Activated T-helper 2 cell treated with anti-CD3 and anti-CD28 coated beads, Interferon-gamma antibody, Interleukin-2, Interleukin-4, amounts not matched to agents 10 μg/mL and 5 μg/mL and 100 μg/mL, durations not matched to agents 14 hours and 24 hours and 36 hours (primary cell): ENCODE measurements at regions not wholly inside any gene's neighbourhood (a gene's known extent, or its start where the extent isn't known, plus 50 kb on each side); places are given as distances from the start of the nearest gene placed in this dataset.
"Not testable (repeated sequence)": the region's sequence is repeated elsewhere in the genome, so short reads cannot be mapped to it uniquely, and the experiment has no call there.

ENCODE experiments used
- DNase-seq: peaks from one replicate; pipeline ENCODE4 v3.0.0; 2021; ENCODE audit warnings: low spot score
- H3K27ac Mint-ChIP-seq: one replicate; pipeline ENCODE4 v1.8.0; 2021; ENCODE audit warnings: mixed read lengths
- H3K27me3 Mint-ChIP-seq: one replicate; pipeline ENCODE4 v1.8.0; 2021; ENCODE audit warnings: low read depth, mixed read lengths
- H3K36me3 Mint-ChIP-seq: one replicate; pipeline ENCODE4 v1.8.0; 2021; ENCODE audit warnings: low read depth, mixed read lengths
- H3K4me1 Mint-ChIP-seq: one replicate; pipeline ENCODE4 v1.8.0; 2021; ENCODE audit warnings: low read depth, mixed read lengths
- H3K4me3 Mint-ChIP-seq: one replicate; pipeline ENCODE4 v1.8.0; 2021; ENCODE audit warnings: low read depth, mild to moderate bottlenecking, moderate library complexity, mixed read lengths
- H3K9me3 Mint-ChIP-seq: one replicate; pipeline ENCODE4 v1.8.0; 2021; ENCODE audit warnings: mixed read lengths
- intact Hi-C: fragments of 100-400 bp; cut with micrococcal nuclease; formaldehyde crosslinking; loops from one replicate; pipeline ENCODE4 v1.15.1; 2023

GRCh38 chr1:172717722-172718465, 59.0 kb downstream of the FASLG start:
- no peak for DNase-seq
- Mint-ChIP-seq H3K9me3 (no peaks in the 10 kb centered on the region), H3K4me1 (peaks cover 51% of the 10 kb centered on the region), H3K36me3 (no peaks in the 10 kb centered on the region), H3K27ac (peak overlapping the region; percentile 16), H3K4me3 (no peak overlapping the region), H3K27me3 (no peaks in the 10 kb centered on the region)
- intact Hi-C loops = loop anchor here (2.0 to 5.0 kb wide), 5 partner anchors 19 to 186 kb away; partner anchors contain the start of gene SUCO

- Mint-ChIP-seq H3K4me1 (peaks cover 46% of the 10 kb centered on the region), H3K36me3 (no peaks in the 10 kb centered on the region), H3K27ac (no peak overlapping the region), H3K4me3 (no peak overlapping the region), H3K9me3 (no peaks in the 10 kb centered on the region), H3K27me3 (no peaks in the 10 kb centered on the region)
- no peak for DNase-seq
- intact Hi-C loops = loop anchor here (1.0 to 5.0 kb wide), 5 partner anchors 48 to 187 kb away; partner anchors contain the start of gene SUCO
Observed at GRCh38 chr1:172719066-172719627, 60.2 kb downstream of the FASLG start.

- Mint-ChIP-seq H3K9me3 (no peaks in the 10 kb centered on the region), H3K4me3 (no peak overlapping the region)
- DNase-seq = no peak
Observed at GRCh38 chr1:172719694-172720138, 60.8 kb downstream of the FASLG start.

GRCh38 chr1:172720339-172720738, 61.4 kb downstream of the FASLG start:
- Mint-ChIP-seq H3K4me1 (peaks cover 53% of the 10 kb centered on the region), H3K27me3 (no peaks in the 10 kb centered on the region), H3K4me3 (no peak overlapping the region), H3K27ac (no peak overlapping the region), H3K9me3 (no peaks in the 10 kb centered on the region), H3K36me3 (no peaks in the 10 kb centered on the region)
- DNase-seq = no peak
- intact Hi-C loops = no loop called here

More at GRCh38 chr1:172719694-172720138, 60.8 kb downstream of the FASLG start:
- Mint-ChIP-seq H3K27me3 (no peaks in the 10 kb centered on the region), H3K36me3 (no peaks in the 10 kb centered on the region), H3K27ac (no peak overlapping the region), H3K4me1 (peaks cover 47% of the 10 kb centered on the region)
- intact Hi-C loops = loop anchor here (1.0 to 5.0 kb wide), 5 partner anchors 49 to 187 kb away; partner anchors contain the start of gene SUCO

GRCh38 chr1:172723251-172723650, 64.3 kb downstream of the FASLG start:
- Mint-ChIP-seq H3K27ac (no peak overlapping the region), H3K9me3 (peaks cover 7% of the 10 kb centered on the region), H3K36me3 (peaks cover 5% of the 10 kb centered on the region), H3K4me1 (peaks cover 38% of the 10 kb centered on the region), H3K4me3 (no peak overlapping the region), H3K27me3 (no peaks in the 10 kb centered on the region)
- intact Hi-C loops = no loop called here
- no peak for DNase-seq

- Mint-ChIP-seq H3K4me3 (no peak overlapping the region), H3K9me3 (peaks cover 15% of the 10 kb centered on the region), H3K4me1 (peaks cover 30% of the 10 kb centered on the region), H3K27ac (no peak overlapping the region), H3K27me3 (no peaks in the 10 kb centered on the region), H3K36me3 (peaks cover 5% of the 10 kb centered on the region)
- intact Hi-C loops = no loop called here
- no peak for DNase-seq
Observed at GRCh38 chr1:172724232-172724631, 65.3 kb downstream of the FASLG start.

GRCh38 chr1:172724765-172725613, 66.1 kb downstream of the FASLG start:
- DNase-seq = no peak
- intact Hi-C loops = no loop called here
- H3K4me1 Mint-ChIP-seq = peaks cover 23% of the 10 kb centered on the region
- no peak overlapping the region for H3K4me3 Mint-ChIP-seq
- H3K27me3 Mint-ChIP-seq = no peaks in the 10 kb centered on the region
- H3K36me3 Mint-ChIP-seq = peaks cover 5% of the 10 kb centered on the region
- no peak overlapping the region for H3K27ac Mint-ChIP-seq
- H3K9me3 Mint-ChIP-seq = peaks cover 23% of the 10 kb centered on the region

GRCh38 chr1:172726740-172727139, 67.8 kb downstream of the FASLG start:
- H3K27ac Mint-ChIP-seq = no peak overlapping the region
- DNase-seq = no peak
- H3K4me3 Mint-ChIP-seq = no peak overlapping the region
- peaks cover 23% of the 10 kb centered on the region for H3K4me1 Mint-ChIP-seq
- peaks cover 5% of the 10 kb centered on the region for H3K36me3 Mint-ChIP-seq
- H3K9me3 Mint-ChIP-seq = peaks cover 25% of the 10 kb centered on the region
- H3K27me3 Mint-ChIP-seq = peaks cover 7% of the 10 kb centered on the region
- intact Hi-C loops = no loop called here

GRCh38 chr1:172727275-172727857, 68.5 kb downstream of the FASLG start:
- Mint-ChIP-seq H3K9me3 (peaks cover 25% of the 10 kb centered on the region), H3K27ac (no peak overlapping the region), H3K4me1 (peaks cover 23% of the 10 kb centered on the region), H3K36me3 (peaks cover 5% of the 10 kb centered on the region), H3K4me3 (no peak overlapping the region), H3K27me3 (peaks cover 10% of the 10 kb centered on the region)
- intact Hi-C loops = no loop called here
- DNase-seq = no peak

GRCh38 chr1:172727956-172728603, 69.2 kb downstream of the FASLG start:
- Mint-ChIP-seq H3K36me3 (peaks cover 5% of the 10 kb centered on the region), H3K9me3 (peaks cover 25% of the 10 kb centered on the region), H3K4me1 (peaks cover 23% of the 10 kb centered on the region), H3K27me3 (peaks cover 16% of the 10 kb centered on the region), H3K27ac (no peak overlapping the region), H3K4me3 (no peak overlapping the region)
- DNase-seq = no peak
- intact Hi-C loops = loop anchor here (2.0 kb wide), 1 partner anchor 277 kb away; no protein-coding TSS in a partner anchor

GRCh38 chr1:172728705-172729104, 69.8 kb downstream of the FASLG start:
- H3K4me3 Mint-ChIP-seq, H3K27ac Mint-ChIP-seq, DNase-seq, H3K36me3 Mint-ChIP-seq: not testable (repeated sequence)
- Mint-ChIP-seq H3K27me3 (peaks cover 17% of the 10 kb centered on the region), H3K9me3 (peaks cover 25% of the 10 kb centered on the region), H3K4me1 (peaks cover 23% of the 10 kb centered on the region)
- intact Hi-C loops = loop anchor here (2.0 kb wide), 1 partner anchor 278 kb away; no protein-coding TSS in a partner anchor

- Mint-ChIP-seq H3K4me3 (no peak overlapping the region), H3K36me3 (peaks cover 5% of the 10 kb centered on the region), H3K27me3 (peaks cover 40% of the 10 kb centered on the region), H3K9me3 (peaks cover 25% of the 10 kb centered on the region), H3K27ac (no peak overlapping the region), H3K4me1 (no peaks in the 10 kb centered on the region)
- no peak for DNase-seq
- intact Hi-C loops = no loop called here
Observed at GRCh38 chr1:172732427-172732826, 73.5 kb downstream of the FASLG start.
